HG03135 (cell line): ENCODE measurements at regions not wholly inside any gene's neighbourhood (a gene's known extent, or its start where the extent isn't known, plus 50 kb on each side); places are given as distances from the start of the nearest gene placed in this dataset.
"Not testable (repeated sequence)": the region's sequence is repeated elsewhere in the genome, so short reads cannot be mapped to it uniquely, and the experiment has no call there.

ENCODE experiments used
- ATAC-seq: cut with Tn5 transposase; IDR thresholded peaks from one replicate; pipeline ENCODE4 v1.9.1; 2021; ENCODE audit warnings: mild to moderate bottlenecking, moderate library complexity; ENCODE audit not compliant: unreplicated experiment

DNA sequence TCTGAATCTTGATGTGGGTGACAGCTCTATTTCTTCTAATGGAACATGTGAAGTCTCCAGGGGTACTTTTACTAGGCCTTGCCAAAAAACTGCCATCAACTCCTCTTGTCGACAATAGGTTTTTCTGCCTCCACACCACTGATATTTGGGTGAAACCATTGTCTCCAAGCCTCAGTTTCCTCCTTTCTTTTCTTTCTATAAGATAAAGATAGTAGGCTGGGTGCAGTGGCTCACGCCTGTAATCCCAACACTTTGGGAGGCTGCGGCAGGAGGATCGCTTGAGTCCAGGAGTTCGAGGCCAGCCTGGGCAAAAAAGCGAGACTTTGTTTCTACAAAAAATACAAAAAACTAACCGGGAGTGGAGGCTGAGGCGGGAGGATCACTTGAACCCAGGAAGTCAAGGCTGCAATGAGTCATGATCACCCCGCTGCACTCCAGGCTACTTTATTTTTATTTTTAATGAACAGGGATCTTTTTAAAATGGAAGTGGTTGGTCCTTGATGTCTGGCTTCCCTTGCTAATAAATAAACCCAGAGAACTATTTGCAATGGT, 159.9 kb upstream of the TNFAIP3 start:
- ATAC-seq = no peak

DNA sequence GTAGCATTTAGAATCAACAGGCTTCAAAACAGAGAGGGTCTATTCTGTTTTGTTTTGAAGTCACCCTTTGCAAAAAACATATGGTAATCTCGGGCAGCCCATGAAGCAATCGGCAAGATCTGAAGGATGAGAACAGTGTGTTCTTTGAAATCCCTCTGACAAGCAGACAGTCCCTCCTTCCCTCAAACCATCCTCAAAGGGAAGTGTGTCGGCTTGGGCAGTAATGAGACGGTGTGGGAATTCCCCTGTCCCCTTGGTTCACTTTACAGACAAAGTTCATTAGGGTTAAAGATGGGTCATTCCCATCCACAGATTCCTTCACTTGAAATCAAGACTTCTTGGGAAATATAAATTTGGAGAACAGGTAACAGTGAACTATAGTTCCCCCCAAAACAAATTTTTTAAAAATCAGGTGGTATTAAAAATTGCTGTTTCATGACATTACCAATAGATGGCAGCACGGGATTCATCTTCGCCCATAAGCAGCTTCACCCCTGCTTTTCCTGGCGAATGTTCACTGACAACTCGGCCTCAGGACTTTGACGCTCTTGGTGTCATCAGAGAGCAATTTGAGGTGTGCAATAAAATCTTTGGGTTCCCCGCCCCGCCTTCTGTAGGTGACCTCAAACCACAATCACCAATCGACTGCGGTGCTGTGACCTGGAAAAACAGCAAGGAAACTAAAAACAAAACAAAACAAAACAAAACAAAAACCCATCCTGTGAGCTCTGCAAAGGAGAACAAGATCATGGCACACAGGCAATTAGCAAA, 159.3 kb upstream of the TNFAIP3 start:
- ATAC-seq = peak; percentile 64

DNA sequence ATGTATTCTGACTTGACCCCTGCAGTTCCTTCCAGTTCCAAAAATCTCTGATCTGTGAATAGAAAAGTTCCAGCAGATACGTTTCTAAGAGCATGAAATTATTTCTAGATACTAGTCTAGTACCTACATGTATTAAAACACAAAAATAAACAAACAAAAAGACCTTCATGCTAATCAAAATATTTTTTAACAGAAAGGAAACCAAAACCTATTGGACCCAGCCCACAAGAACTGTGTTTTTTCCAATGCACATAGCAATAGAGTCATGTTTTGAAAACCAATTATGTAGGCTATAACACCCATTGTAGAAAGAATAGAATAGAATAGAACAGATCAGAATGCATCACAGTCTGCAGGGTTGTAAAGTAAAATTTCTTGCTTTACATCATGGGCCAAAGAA, 158.6 kb upstream of the TNFAIP3 start:
- no peak for ATAC-seq

DNA sequence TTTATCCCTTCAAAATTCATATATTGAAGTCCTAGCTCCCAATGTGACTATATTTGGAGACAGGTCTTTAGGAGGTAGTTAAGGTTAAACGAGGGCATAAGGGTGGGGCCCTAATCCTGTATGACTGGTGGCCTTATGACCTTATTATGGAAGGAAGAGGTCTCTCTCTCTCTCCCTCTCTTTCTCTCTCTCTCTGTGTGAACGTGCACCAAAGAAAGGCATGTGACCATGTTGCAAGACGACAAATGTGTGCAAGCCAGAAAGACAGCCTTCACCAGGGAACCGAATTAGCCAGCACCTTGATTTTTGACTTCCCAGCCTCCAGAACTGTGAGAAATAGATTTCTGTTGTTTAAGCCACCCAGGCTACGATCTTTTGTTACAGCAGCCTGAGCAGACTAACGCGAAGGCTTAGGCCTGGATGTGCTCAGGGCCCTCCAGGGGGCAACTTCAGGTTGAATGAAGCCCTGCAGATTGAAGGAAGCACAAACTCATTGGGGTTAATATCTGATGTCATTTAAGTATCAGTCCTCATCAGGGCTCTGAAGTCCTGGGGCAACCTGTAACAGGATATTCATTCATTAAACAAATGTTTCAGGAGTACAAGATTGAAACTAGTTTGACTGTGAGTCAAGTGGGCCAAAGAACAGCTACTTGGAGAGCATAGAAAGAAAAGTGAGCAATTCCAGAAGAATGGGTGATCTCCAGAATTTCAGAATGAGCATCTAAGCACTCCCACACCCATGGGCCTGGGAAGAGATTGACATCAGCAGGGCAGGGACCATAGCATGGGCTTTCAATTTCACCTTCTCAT, 157.4 kb upstream of the TNFAIP3 start:
- no peak for ATAC-seq

DNA sequence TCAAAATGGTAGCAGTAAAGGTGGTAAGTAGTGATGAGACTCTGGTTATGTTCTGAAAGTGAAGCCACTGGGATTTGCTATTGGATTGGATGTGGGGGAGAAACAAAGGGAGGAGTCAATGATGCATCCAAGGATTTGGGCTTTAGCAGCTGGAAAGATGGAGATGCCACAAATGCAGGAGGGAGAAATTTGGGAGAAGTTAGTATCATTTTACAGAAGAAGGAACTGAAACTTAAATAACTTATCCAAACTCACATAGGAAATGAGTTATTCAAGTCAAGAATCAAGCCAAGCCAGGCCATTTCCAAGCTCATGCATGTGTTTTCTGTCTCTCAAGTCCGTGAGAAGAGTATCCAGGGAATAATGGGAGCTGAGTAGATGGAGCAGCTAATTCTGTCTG, 155.1 kb upstream of the TNFAIP3 start:
- ATAC-seq = no peak

DNA sequence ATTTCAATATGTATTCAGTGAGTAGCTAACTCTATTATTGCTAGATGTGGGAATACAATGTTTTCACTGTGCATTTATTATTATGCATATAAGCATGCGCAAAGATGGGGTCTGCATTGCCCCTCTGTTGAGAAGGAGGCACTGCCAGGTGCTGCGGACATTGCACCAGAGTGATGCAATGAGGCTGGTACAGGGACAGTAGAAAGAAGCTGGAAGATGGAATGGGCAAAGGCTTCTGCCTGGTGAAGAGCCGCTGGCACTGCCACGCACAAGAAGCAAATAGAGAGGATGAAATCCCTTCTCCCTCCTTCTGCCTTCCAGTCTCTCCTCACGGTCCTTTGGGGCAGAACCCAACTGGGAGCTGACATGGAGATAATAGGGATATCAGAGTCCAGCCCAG, 154.5 kb upstream of the TNFAIP3 start:
- ATAC-seq = no peak

DNA sequence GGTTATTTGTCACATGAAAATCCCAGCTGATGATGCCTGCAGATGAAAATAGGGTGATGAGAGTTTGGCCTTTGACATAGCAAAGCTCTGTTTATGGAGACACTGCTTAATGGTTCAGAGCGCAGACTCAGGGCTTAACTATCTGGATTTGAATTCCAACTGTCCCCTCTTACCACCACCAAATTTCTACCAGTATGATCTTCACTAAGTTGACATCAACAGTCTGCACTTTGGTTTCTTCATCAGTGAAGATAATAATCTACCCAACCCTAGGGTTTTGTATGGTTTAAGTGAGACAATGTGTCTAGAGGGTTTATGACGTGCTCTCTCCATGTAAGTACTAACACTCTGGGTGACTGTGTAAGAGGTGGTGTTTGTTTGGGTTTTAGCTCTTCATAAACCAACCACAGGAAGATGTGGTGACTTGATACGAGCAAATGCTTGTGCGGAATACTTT, 151.4 kb upstream of the TNFAIP3 start:
- no peak for ATAC-seq

DNA sequence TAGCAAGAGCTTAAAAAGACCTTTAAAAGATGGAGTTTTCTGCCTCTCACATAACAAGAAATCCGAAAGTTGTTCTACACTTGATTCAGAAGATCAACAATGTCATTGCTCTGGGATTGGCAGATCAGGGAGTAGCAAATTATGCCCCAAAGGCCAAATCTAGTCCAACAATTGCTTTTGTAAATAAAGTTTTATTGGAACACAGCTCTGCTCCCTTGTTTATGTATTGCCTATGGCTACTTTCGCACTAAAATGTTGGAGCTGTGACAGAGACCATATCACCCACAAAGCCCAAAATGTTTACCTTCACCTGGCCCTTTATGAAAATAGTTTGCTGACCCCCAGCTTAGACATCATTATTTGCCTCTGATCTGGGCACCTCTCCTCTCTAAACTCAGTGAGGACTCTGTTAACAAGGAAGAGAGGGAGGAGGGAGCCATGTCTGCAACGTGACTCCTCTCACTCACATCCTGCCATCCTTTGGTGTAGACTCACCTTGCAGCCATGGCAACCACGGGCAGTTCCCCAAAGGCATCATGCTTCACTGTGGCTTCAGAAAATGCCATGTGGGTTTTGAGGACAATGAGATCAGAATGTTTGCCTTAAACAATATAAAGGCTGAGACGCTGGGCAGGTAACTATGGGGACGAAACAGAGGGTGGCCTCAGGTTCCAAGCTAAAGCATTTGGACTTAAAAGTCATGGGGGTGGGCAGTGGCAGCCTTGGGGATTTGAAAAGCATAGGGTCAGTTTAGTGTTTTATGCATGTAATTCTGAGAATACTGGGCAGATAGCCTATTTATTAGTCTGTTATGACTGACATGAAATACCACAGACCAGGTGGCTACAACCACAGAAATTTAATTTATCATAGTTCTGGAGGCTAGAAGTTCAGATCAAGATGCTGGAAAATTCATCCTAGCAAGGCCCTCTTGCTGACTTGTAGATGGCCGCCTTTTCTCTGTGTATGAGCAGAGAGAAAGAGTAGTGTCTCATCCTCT, 149.7 kb upstream of the TNFAIP3 start:
- ATAC-seq = no peak

DNA sequence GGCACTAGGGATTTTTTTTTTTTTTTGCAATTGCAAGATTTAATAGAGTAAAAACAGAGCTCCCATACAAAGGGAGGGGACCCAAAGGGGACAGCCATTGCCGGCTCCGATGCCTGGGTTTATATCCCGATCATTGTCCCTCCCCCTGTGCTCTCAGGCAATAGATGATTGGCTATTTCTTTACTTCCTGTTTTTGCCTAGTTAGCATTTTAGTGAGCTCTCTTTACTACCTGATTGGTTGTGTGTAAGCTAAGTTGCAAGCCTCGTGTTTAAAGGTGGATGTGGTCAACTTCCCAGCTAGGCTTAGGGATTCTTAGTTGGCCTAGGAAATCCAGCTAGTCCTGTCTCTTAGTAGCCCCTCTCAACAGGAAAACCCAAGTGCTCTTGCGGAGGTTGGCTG, 148.2 kb upstream of the TNFAIP3 start:
- ATAC-seq = not testable (repeated sequence)

DNA sequence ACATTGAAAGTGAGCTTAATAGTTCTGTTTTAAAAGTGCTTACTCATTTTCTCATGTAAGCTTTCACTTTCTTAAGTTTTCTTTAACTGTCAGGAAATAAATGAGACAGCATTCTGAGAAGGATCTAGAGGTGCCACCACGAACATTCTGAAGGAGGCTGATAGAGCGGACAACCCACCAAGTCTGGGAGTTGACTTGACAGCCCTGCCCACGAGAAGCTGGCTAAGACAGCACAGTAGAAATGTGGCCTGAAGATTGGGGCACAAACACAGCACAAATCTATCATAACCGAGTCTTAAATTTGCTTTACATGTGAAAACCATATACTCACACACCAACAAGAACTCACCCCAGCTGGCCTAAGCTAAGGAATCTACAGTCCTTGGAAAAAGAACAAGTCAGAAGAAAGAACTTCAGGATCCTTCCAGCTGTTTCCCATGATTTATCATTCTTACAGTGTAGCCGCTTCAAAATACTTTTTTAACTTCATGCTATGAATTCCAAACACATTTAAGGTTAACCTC, 144.2 kb upstream of the TNFAIP3 start:
- no peak for ATAC-seq

DNA sequence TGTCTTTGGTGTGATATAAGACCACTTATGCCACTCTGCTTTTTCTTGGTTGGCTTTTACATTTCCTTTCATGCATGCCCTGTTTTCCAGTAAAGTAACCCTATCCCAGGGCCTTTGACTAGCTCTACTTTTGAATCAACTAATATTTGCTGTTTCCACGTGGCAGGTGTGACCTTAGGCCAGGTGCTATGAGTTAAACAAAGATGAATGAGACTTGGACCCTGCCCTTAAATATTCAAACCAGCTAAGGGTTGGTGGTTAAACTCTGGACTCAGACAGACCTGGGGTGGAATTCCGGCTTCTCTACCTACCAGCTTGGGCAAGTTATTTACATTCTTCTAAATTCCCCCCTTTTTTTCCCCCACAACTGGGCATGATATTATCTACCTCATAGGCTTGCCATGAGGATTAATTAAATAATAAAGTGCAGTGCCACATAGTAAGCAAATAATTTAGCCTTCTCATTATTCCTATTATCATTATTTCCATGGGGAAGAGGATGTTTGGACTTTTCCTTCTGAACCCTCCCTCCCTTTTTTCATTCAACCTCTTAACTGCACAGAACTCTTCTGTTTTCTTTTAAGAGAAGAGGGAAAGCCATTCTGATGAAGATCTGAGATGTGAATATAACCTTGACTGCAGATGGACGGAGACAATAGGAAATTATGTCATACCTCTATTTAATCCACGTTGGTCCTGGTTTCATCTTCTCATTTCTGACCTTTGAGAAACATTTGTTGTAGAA, 143.6 kb upstream of the TNFAIP3 start:
- no peak for ATAC-seq

DNA sequence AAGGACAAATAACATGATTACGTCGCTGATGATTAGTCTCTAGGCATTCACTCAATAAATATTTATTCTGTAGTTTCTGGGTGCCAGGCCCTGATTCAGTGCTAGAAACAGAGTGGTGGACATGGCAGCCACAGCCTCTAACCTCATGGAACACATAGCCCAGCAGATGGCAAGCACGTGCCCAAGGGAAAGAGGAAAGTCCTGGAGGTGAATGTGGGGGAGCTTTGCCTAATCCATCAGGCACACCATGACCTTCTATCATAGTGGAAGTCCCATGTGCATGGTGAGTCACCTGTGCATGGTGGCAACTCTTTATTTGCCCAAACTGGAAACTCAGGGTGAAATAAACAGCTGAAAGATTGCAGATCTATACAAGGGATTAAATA, 143.0 kb upstream of the TNFAIP3 start:
- no peak for ATAC-seq

DNA sequence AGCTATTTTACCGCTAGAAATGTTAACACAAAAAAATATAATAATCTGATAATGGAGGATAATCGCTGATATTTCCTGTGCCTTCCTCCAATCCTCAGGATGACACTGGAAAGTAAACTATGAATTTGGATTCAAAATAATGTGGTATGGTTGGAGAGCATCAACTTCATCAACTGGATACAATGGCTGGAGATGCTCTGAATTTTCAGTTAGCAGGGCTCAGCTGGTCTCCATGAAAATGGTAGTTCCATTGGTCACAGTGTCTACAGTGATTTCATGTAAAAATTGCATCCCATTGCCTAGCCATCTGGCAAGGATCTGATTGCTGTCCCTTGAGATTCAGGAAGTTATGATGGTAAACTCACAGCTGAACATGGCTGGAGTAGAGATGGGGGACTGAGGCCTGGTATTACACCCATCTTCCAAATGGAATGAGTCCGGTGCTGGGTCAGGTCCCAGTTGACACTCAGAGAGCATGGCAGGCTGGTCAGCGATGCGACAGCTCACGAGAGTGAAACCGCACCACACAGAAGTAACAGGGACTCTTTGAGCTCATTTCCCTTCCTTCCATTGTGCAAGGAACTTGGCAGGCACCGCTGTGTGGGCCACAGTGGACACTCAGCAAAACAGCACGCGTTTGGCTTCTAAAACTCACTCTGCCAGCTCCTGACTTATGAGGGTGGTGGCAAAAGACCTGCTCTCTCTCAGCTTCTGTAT, 142.4 kb upstream of the TNFAIP3 start:
- no peak for ATAC-seq

DNA sequence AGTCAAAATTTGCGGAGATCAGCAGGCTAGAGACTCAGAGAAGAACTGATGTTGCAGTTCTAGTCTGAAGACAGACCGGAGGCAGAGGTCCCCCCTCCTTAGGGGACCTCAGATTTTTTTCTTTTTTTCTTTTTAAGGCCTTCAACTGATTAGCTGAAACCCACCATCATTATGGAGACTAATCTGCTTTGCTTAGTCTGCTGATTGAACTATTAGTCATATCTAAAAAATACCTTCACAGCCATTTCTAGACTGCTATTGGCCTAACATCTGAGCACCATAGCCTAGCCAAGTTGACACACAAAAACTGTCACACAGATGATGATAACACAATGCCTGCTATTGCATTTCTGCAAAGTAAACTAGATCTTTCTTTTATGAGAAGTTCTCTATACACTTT, 141.1 kb upstream of the TNFAIP3 start:
- no peak for ATAC-seq

DNA sequence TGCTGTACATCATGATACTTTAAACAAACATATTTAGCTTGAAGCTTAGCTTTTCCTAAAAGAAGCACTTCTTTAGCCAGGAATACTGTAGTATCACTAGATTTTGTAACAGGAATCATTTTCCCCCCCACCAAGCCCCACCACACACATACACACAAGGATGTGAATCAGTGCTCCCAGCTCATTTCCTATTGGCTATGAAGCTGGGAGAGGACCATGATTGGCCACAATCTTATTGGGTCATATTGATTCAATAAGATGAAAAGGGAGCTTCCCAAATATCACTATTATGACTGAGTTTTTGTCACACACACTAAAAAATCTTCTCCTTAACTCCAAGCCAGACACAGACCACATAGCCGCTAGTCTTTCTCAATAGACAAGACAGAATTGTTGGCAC, 140.5 kb upstream of the TNFAIP3 start:
- ATAC-seq = no peak

DNA sequence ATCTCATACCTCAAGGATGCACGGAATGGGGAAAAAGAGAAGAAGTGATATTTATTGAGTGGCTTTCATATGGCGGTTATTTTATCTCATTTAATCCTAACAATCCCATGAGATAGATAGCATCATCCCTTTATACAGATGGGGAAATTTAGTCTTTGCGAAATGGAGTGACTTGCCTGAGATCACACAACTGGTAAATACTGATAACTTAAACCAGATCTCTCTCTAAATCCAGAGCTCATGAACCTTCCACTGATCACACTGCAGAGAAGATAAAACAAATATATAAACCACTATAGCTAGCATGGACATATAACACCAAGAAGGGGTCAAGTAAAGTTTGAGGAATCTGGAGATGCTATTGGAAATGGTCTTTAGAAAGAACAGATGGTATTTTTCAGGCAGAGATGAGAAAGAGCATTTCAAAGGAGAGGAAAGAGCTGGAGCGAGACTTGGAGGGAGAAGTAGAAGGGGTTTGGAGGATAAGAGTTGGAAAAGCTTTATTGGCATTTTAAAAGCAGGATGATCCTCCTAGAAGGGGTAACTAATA, 139.8 kb upstream of the TNFAIP3 start:
- no peak for ATAC-seq

DNA sequence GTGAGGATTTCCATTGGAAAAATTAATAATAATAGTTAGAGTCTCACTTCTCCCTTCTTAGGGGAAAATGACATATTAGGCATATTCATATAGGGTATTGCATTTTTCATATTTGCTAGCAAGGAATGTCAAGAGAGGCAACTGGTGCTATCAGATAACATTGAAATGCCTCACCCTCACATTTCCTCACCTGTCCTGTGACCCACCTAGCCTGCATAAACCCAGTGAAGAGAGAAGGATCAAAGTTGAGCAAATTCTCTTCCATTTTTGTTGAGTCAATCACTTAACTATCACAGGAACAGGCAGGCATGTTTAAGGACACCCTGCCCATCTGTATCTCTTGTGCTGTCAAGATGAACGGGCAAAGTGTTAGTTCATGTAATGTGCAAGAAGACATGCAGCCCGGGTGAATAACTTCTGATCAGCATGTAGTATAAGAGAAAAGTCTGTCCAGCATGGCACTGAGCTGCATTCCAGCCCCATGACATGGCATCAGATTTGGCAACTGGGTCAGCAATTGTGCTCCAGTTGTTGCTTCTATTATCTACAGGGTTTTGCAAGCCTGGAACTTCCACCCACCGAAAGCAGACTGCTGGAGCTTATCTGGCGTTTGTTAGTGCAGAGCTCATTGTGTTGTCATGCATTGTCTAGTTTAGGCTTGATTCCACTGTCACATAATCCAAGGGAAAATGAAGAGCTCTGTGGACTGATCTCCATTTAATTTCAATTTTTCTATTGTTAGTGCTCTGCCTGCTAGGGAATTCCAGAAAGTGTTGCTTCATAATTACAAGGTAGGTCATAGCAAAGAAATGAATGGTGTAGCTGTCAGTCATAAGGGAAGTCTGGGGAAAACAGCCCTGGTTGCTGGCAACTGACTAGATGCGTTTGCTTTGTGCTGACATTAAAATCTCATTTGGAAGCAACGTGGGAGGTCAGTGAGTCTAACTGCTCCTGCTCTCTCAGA, 138.4 kb upstream of the TNFAIP3 start:
- no peak for ATAC-seq
